ENCODE measurements at regions not wholly inside any gene's neighbourhood (a gene's known extent, or its start where the extent isn't known, plus 50 kb on each side); places are given as distances from the start of the nearest gene placed in this dataset.

DNA sequence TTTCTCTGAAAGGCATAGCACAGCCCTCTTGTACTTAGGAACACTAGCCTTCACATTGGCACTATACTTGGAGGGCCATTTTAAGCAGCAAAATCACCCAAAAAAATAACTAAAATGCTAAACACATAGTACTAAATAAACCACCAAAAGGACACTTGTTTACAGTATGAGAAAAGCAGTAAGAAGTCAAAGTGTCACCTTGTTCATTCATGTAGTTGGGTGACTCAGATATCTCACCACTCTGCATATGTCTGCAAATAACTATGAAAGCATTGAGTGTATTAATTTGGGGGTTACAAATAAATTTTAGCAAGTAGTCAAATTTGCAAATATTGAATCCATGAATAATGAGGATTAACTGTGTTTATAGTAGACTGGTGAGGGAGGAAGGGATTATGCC, 107.6 kb downstream of the ELAPOR2 start:
- intact Hi-C loops (cut with DNase I; ENCODE audit: low total_unique reads), result no loop called here

DNA sequence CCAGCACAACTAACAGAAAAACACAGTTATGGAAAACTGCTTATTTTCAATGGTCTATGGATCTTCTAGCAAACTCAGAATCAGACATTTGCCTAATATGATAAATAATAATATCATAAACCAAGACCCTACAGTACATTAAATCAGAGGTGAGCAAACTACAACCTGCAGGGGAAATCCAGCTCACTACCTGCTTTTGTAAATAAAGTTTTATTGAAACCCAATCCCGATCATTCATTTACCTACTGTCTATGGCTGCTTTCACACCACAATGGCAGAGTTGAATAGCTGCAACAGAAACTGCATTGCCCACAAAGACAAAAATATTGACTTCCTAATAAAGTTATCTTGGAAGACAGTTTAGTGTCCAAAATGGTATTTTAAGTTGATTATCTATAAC, 108.5 kb downstream of the ELAPOR2 start:
- Histone ChIP-seq H3K4me3 (no peak overlapping the region), H3K27ac (peak overlapping the region in 1 of 8 donors; percentile 62), H3K36me3 (no peaks in the 10 kb centered on the region), H3K27me3 (replicated peaks in 1 of 7) (no peaks in the 10 kb centered on the region), H3K4me1 (peaks cover 0 to 14% (median 0%) of the 10 kb centered on the region in 6 donors), H3K9me3 (no peaks in the 10 kb centered on the region)
- TF ChIP-seq, protein P1, sequence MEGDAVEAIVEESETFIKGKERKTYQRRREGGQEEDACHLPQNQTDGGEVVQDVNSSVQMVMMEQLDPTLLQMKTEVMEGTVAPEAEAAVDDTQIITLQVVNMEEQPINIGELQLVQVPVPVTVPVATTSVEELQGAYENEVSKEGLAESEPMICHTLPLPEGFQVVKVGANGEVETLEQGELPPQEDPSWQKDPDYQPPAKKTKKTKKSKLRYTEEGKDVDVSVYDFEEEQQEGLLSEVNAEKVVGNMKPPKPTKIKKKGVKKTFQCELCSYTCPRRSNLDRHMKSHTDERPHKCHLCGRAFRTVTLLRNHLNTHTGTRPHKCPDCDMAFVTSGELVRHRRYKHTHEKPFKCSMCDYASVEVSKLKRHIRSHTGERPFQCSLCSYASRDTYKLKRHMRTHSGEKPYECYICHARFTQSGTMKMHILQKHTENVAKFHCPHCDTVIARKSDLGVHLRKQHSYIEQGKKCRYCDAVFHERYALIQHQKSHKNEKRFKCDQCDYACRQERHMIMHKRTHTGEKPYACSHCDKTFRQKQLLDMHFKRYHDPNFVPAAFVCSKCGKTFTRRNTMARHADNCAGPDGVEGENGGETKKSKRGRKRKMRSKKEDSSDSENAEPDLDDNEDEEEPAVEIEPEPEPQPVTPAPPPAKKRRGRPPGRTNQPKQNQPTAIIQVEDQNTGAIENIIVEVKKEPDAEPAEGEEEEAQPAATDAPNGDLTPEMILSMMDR (IDR thresholded peaks at IDR 0.05 in 8 of 11, conservative IDR thresholded peaks at IDR 0.05 in 3 of 11), result no peak
- TF ChIP-seq POLR2AphosphoS5 (IDR thresholded peaks at IDR 0.05), result no peak
- TF ChIP-seq POLR2A (IDR thresholded peaks at IDR 0.05), result no peak
- intact Hi-C loops (cut with DNase I; ENCODE audit: low total_unique reads), result no loop called here
- no peak for DNase-seq
- WGBS, 5 donors, result 94 to 100% (median 97%) methylated on average over 1 of the region's 1 CpG

More for the DNA sequence above, 107.6 kb downstream of the ELAPOR2 start:
- TF ChIP-seq POLR2AphosphoS5 (IDR thresholded peaks at IDR 0.05) (no peak), POLR2A (IDR thresholded peaks at IDR 0.05) (no peak)
- TF ChIP-seq, protein P1 (IDR thresholded peaks at IDR 0.05 in 8 of 11, conservative IDR thresholded peaks at IDR 0.05 in 3 of 11), result no peak
- H3K27me3 ChIP-seq (replicated peaks in 1 of 7), result no peaks in the 10 kb centered on the region
- no peaks in the 10 kb centered on the region for H3K9me3 ChIP-seq
- DNase-seq, result no peak
- peaks cover 0 to 14% (median 0%) of the 10 kb centered on the region in 6 donors for H3K4me1 ChIP-seq
- no peak overlapping the region for H3K27ac ChIP-seq
- H3K36me3 ChIP-seq, result no peaks in the 10 kb centered on the region
- no peak overlapping the region for H3K4me3 ChIP-seq

DNA sequence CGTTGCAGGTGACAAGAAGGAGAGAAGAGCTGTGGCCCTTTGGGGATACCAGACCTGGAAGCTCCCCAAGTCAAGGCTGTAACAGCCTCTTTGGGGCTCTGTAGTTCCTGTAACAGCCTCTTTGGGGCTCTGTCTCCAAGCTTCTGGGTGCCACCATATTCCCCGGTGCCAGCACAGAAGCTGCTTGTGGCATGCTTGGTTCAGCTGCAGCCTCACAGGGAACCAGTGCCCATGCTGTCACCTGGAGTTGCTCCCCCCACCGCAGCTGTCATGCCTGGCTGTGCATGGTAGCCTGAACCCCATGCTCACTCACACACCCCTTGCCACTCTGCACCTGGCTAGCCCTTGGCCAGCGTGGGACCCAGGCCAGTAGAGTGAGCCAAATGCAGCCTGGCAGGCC, 109.1 kb downstream of the ELAPOR2 start:
- Histone ChIP-seq H3K36me3 (no peaks in the 10 kb centered on the region), H3K4me1 (peaks cover 0 to 14% (median 0%) of the 10 kb centered on the region in 6 donors), H3K27me3 (replicated peaks in 1 of 7) (no peaks in the 10 kb centered on the region), H3K9me3 (no peaks in the 10 kb centered on the region), H3K4me3 (no peak overlapping the region), H3K27ac (peak overlapping the region in 3 of 8 donors; percentile 62 to 76 (median 71))
- TF ChIP-seq, protein P1 (IDR thresholded peaks at IDR 0.05 in 8 of 11, conservative IDR thresholded peaks at IDR 0.05 in 3 of 11), result no peak
- TF ChIP-seq POLR2AphosphoS5 (IDR thresholded peaks at IDR 0.05) (peak in 2 of 3 donors; percentile 15 to 40), POLR2A (IDR thresholded peaks at IDR 0.05) (no peak)
- 73 to 81% (median 78%) methylated on average over 3 to 4 of the region's 4 CpGs for WGBS, 5 donors
- peak; percentile 80 for DNase-seq
- intact Hi-C loops (cut with DNase I; ENCODE audit: low total_unique reads), result no loop called here

GRCh38 chr7:86949779-86950260, 109.6 kb downstream of the ELAPOR2 start:
- no peaks in the 10 kb centered on the region for H3K9me3 ChIP-seq
- no peaks in the 10 kb centered on the region for H3K27me3 ChIP-seq (replicated peaks in 1 of 7)
- 75 to 90% (median 86%) methylated on average over 2 to 3 of the region's 3 CpGs for WGBS, 5 donors
- intact Hi-C loops (cut with DNase I; ENCODE audit: low total_unique reads), result no loop called here
- H3K4me1 ChIP-seq, result peaks cover 0 to 14% (median 0%) of the 10 kb centered on the region in 6 donors
- H3K27ac ChIP-seq, result peak overlapping the region in 7 of 8 donors; percentile 1 to 76 (median 62)
- TF ChIP-seq, protein P1 (IDR thresholded peaks at IDR 0.05 in 8 of 11, conservative IDR thresholded peaks at IDR 0.05 in 3 of 11), result no peak
- TF ChIP-seq POLR2AphosphoS5 (IDR thresholded peaks at IDR 0.05) (no peak), POLR2A (IDR thresholded peaks at IDR 0.05) (no peak)
- no peaks in the 10 kb centered on the region for H3K36me3 ChIP-seq
- DNase-seq, result no peak
- H3K4me3 ChIP-seq, result no peak overlapping the region

Measured in spleen (tissue), 11 donors.